AG04450 (cell line): ENCODE measurements at regions not wholly inside any gene's neighbourhood (a gene's known extent, or its start where the extent isn't known, plus 50 kb on each side); places are given as distances from the start of the nearest gene placed in this dataset.
"Not testable (repeated sequence)": the region's sequence is repeated elsewhere in the genome, so short reads cannot be mapped to it uniquely, and the experiment has no call there.

Experiments
- CTCF ChIA-PET: fragments of 300-600, 350-600 bp; formaldehyde crosslinking; extraction: SDS; loops from one replicate; lab custom pipeline; 2022; ENCODE audit warnings: antibody characterized with exemption, inconsistent platforms; lab: Charles Lee
- POLR2A ChIA-PET: fragments of 350-600 bp; formaldehyde crosslinking; extraction: SDS; loops from one replicate; lab custom pipeline; 2021; ENCODE audit warnings: antibody characterized with exemption, inconsistent platforms; lab: Yijun Ruan, JAX
- DNase-seq: peaks from one replicate; pipeline ENCODE4 v3.0.0-alpha.2; 2011; ENCODE audit warnings: low read depth, low spot score
- H3K27ac ChIP-seq: one replicate; pipeline ENCODE4 v1.5.1; 2012; ENCODE audit warnings: low read depth, low read length, control low read depth
- H3K27me3 ChIP-seq: one replicate; pipeline ENCODE4 v1.6.0; 2012; ENCODE audit warnings: low read length; ENCODE audit not compliant: control insufficient read depth, insufficient read depth
- H3K4me3 ChIP-seq: 2 replicates; pipeline ENCODE4 v1.5.1; 2011; ENCODE audit warnings: mild to moderate bottlenecking, low read depth, low read length, control low read depth
- H3K9me3 ChIP-seq: 2 replicates; pipeline ENCODE4 v1.5.1; 2012; ENCODE audit warnings: low read length; ENCODE audit not compliant: control insufficient read depth, insufficient read depth
- CTCF ChIP-seq: IDR thresholded peaks from 2 replicates; pipeline ENCODE4 v1.5.1; 2011; ENCODE audit warnings: low read depth, low read length, control low read depth, inconsistent platforms

GRCh38 chr12:67543021-67543770 is 105.3 kb upstream of the DYRK2 start:
- Histone ChIP-seq H3K27me3 (peaks cover 3% of the 10 kb centered on the region), H3K9me3 (no peaks in the 10 kb centered on the region), H3K27ac (no peak overlapping the region), H3K4me3 (no peak overlapping the region)
- POLR2A ChIA-PET: no interaction called here
- TF ChIP-seq CTCF: no peak
- CTCF ChIA-PET: no interaction called here
- DNase-seq: no peak

GRCh38 chr12:67545298-67545697 is 103.2 kb upstream of the DYRK2 start:
- no peak overlapping the region for H3K4me3 ChIP-seq
- no peaks in the 10 kb centered on the region for H3K9me3 ChIP-seq
- no peak overlapping the region for H3K27ac ChIP-seq
- no peak for DNase-seq
- TF ChIP-seq CTCF: no peak
- ChIA-PET CTCF (no interaction called here), POLR2A (no interaction called here)
- H3K27me3 ChIP-seq: peaks cover 3% of the 10 kb centered on the region

GRCh38 chr12:67546746-67547145 is 101.8 kb upstream of the DYRK2 start:
- TF ChIP-seq CTCF: no peak
- Histone ChIP-seq H3K4me3 (no peak overlapping the region), H3K9me3 (no peaks in the 10 kb centered on the region), H3K27me3 (peaks cover 3% of the 10 kb centered on the region), H3K27ac (no peak overlapping the region)
- DNase-seq: no peak
- CTCF ChIA-PET: no interaction called here
- POLR2A ChIA-PET: no interaction called here

GRCh38 chr12:67555075-67555717 is 93.3 kb upstream of the DYRK2 start:
- DNase-seq, H3K27ac ChIP-seq, CTCF ChIA-PET, H3K27me3 ChIP-seq, H3K4me3 ChIP-seq, H3K9me3 ChIP-seq: not testable (repeated sequence)
- POLR2A ChIA-PET: interaction anchor here (0.6 kb wide), 1 partner anchor 223 kb away, joined by 6 read pairs; no protein-coding TSS in a partner anchor

GRCh38 chr12:67558775-67559174 is 89.8 kb upstream of the DYRK2 start:
- no peaks in the 10 kb centered on the region for H3K9me3 ChIP-seq
- no peak overlapping the region for H3K4me3 ChIP-seq
- no peak for TF ChIP-seq CTCF
- no peak for DNase-seq
- ChIA-PET POLR2A (no interaction called here), CTCF (no interaction called here)
- H3K27ac ChIP-seq: no peak overlapping the region
- no peaks in the 10 kb centered on the region for H3K27me3 ChIP-seq
